ENCODE measurements at regions not wholly inside any gene's neighbourhood (a gene's known extent, or its start where the extent isn't known, plus 50 kb on each side); places are given as distances from the start of the nearest gene placed in this dataset.
"Not testable (repeated sequence)": the region's sequence is repeated elsewhere in the genome, so short reads cannot be mapped to it uniquely, and the experiment has no call there.

DNA sequence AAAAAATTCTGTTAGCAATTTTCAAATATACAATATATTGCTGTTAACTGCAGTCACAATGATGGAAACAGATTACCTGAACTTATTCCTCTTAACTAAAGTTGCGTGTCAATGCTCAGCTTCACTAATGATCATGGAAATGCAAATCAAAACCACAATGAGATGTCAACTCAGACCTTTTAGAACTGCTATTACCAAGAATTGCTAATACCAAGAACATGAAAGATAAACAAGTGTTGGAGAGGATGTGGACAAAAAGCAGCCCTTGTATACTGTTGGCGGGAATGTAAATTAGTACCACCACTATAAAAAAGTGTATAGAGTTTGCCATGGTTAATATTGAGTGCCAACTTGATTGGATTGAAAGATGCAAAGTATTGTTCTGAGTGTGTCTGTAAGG lies 1409.7 kb upstream of the CDH18 start:
- TF ChIP-seq, protein P1, sequence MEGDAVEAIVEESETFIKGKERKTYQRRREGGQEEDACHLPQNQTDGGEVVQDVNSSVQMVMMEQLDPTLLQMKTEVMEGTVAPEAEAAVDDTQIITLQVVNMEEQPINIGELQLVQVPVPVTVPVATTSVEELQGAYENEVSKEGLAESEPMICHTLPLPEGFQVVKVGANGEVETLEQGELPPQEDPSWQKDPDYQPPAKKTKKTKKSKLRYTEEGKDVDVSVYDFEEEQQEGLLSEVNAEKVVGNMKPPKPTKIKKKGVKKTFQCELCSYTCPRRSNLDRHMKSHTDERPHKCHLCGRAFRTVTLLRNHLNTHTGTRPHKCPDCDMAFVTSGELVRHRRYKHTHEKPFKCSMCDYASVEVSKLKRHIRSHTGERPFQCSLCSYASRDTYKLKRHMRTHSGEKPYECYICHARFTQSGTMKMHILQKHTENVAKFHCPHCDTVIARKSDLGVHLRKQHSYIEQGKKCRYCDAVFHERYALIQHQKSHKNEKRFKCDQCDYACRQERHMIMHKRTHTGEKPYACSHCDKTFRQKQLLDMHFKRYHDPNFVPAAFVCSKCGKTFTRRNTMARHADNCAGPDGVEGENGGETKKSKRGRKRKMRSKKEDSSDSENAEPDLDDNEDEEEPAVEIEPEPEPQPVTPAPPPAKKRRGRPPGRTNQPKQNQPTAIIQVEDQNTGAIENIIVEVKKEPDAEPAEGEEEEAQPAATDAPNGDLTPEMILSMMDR (conservative IDR thresholded peaks at IDR 0.05; ENCODE audit: low read depth, low read length), result no peak
- no peak for DNase-seq (ENCODE audit: low read depth)
- no peak overlapping the region for H3K4me3 ChIP-seq (ENCODE audit: low read depth, low read length)

DNA sequence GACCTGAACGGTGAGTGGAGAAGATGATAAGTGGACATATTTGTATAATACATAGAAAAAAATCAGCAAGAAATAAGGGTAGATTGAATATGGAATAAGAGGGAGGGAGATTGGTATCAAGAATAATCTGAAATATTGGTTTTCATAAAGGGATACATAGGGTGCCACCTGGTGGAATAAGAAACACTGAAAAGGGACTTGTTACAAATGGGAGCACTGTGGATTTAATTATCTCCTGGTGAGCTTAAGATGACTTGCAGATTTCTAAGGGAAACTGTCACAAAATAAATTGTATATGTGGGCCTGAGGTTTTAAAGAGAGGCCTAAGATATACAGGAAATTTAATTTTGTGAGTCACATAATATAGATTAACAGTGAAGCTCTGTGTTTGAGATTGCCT lies 1403.5 kb upstream of the CDH18 start:
- DNase-seq (ENCODE audit: low read depth), result peak; percentile 58

DNA sequence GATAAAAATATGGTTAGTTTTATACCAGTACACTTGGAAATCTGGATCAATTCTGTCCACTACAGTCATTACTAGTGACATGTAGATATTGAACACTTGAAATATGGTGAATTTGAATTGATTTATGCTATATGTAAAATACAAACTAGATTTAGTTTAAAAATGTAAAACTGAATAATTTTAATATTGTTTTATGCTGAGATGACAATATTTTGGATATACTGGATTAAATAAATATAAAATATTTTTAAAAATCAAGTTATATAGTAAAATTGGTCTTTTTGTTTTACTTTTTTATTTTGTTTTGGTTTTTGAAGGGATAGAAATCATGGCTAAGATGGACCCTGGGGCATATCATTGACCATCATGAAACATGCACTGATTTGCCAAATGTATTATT lies 1372.8 kb upstream of the CDH18 start:
- DNase-seq (ENCODE audit: low read depth); H3K4me3 ChIP-seq (ENCODE audit: low read depth, low read length): not testable (repeated sequence)

More for the DNA sequence above, 1403.5 kb upstream of the CDH18 start:
- H3K4me3 ChIP-seq (ENCODE audit: low read depth, low read length), result no peak overlapping the region
- TF ChIP-seq, protein P1 (conservative IDR thresholded peaks at IDR 0.05; ENCODE audit: low read depth, low read length), result no peak

DNA sequence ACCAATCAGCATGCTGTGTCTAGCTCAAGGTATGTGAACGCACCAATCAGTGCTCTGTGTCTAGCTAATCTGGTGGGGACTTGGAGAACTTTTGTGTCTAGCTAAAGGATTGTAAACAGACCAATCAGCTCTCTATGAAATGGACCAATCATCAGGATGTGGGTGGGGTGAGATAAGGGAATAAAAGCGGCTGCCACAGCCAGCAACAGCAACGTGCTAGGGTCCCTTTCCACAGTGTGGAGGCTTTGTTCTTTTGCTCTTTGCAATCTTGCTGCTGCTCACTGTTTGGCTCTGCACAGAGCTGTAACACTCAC lies 1353.9 kb upstream of the CDH18 start:
- peak; percentile 10 for DNase-seq (ENCODE audit: low read depth)
- H3K4me3 ChIP-seq (ENCODE audit: low read depth, low read length), result not testable (repeated sequence)

DNA sequence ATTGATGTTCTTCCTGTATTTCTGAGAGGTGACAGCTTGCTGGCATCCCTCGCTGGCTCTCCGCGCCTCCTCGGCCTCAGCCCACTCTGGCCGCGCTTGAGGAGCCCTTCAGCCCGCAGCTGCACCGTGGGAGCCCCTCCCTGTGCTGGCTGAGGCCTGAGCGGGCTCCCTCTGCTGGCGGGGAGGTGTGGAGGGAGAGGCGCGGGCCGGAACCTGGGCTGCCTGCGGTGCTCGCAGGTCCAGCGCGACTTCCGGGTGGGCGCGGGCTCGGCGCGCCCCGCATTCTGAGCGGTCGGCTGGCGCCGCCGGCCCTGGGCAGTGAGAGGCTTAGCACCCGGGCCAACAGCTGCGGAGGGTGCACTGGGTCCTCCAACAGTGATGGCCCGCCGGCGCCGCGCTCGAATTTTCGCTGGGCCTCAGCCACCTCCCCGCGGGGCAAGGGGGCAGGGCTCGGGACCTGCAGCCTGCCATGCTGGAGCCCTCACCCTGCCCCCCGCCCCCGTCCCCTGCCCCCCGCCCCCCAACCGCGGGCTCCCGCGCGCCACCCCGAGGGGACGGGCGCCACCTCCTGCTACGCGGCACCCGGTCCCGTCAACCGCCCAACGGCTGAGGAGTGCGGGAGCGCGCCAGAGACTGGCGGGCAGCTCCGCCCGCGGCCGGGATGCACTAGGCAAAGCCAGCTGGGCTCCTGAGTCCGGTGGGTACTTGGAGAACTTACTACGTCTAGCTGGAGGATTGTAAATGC lies 1353.4 kb upstream of the CDH18 start:
- DNase-seq (ENCODE audit: low read depth), result not testable (repeated sequence)
- H3K4me3 ChIP-seq (ENCODE audit: low read depth, low read length), result peak overlapping the region; percentile 39

DNA sequence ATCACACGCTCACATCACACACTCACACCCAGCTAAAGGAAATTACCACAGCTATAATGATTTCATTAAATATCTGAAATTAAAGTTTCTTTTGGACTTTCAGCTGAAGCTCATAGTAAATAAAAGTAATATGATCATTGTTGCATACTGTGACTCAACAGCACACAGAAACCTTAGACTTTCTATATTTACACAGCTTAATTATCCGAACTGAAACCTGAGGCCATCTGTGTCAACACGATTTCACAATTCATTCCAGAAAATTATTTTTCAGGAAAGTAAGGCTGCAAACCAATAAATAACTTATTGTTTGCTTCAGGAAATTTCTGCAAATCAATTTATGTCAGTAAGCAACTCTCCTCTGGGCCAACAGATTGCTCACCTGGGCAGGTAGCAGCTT lies 1352.2 kb upstream of the CDH18 start:
- peak; percentile 1 for DNase-seq (ENCODE audit: low read depth)
- not testable (repeated sequence) for H3K4me3 ChIP-seq (ENCODE audit: low read depth, low read length)

DNA sequence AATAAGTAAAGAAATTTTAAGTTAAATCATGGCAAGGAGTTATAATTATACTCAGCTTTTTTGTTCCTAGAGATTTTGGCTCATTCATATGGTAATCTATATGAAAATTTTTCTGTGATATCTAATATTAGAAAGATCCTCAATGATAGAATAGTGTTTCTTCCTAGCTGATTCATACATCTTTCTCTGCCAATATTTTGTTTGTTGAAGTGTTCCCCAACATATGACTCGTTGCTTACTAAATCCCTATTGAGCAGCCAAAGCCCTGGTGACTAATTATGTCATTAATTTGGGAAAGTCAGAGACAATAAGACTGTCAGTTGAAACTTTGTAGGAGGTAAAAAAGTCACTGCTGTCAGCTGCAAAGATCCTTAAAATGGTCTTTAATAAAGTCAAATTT lies 1348.5 kb upstream of the CDH18 start:
- DNase-seq (ENCODE audit: low read depth); H3K4me3 ChIP-seq (ENCODE audit: low read depth, low read length): not testable (repeated sequence)

DNA sequence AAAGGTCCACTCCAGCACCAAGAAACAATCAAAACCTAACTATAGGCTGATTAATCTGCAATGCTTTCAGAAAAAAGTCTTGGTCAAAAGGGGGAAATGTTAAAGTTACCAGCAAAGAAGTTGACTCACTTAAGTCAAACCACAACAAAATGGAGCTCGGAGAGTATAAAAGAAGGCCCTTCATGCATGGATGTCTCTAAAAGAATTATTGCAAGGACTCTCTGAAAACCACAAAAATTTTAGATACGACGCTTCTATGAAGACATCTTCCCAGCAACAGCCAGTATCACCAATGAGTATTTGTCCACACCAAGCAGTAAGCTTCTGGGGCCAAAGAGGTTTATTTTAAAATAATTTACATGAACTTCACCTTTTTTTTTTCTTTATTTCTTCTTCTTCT lies 1327.4 kb upstream of the CDH18 start:
- not testable (repeated sequence) for H3K4me3 ChIP-seq (ENCODE audit: low read depth, low read length); DNase-seq (ENCODE audit: low read depth)

DNA sequence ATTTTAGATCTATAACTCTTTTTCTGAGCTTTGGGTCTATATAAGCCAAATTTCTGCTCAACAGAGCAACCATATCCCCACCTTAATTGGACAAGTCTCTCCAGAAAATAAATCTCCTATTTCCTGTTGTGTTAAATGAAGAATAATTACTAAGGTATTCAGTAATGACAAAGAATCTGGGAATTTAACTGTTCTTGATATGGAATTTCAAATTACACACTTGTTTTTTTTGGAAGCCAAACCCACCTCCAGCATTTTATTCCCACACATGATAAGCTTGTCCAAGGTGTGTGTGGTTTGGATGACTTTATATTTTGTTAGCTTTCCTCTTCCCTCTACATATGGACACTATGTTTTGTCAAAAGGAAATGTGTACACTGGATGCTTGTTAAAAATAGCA lies 1313.2 kb upstream of the CDH18 start:
- not testable (repeated sequence) for H3K4me3 ChIP-seq (ENCODE audit: low read depth, low read length); DNase-seq (ENCODE audit: low read depth)

DNA sequence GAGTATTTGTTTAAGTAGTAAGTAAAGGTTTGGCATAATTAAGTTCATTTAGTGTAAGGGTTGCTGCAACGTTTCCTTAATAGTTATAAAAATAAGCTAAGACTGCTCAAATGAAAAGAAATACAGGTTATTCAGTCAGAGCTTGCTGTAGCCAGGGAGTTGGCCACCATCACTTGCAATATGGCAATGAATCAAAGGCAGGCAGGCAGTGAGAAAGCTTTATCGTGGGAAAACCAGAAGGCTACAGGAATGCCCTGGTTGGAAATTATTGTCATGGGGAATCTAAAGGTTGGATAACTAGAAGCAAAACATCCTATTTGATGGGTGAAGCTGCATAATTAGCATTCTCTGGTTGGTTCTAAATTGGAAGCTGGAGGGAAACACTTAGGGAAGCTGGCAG lies 1286.4 kb upstream of the CDH18 start:
- H3K4me3 ChIP-seq (ENCODE audit: low read depth, low read length); DNase-seq (ENCODE audit: low read depth): not testable (repeated sequence)

DNA sequence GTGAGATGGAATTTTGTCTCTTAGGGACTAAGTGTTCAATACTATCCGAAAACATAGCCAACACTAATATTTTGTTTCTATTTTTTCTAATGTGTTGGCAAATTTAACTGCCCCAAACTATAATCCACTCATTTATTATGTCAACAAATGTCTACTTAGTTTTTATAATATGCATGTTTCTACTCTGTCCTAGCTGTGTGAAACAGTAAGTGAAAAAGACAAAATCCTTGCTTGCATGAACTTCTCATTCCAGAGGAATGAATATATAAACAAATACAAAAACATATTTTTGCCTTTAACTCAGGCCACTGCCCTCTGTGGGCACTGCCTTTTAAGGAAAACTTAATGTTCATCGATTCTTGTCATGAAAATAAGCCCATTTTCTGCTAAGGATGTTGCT lies 1275.4 kb upstream of the CDH18 start:
- DNase-seq (ENCODE audit: low read depth), result peak; percentile 36
- no peak overlapping the region for H3K4me3 ChIP-seq (ENCODE audit: low read depth, low read length)
- TF ChIP-seq, protein P1 (conservative IDR thresholded peaks at IDR 0.05; ENCODE audit: low read depth, low read length), result no peak

DNA sequence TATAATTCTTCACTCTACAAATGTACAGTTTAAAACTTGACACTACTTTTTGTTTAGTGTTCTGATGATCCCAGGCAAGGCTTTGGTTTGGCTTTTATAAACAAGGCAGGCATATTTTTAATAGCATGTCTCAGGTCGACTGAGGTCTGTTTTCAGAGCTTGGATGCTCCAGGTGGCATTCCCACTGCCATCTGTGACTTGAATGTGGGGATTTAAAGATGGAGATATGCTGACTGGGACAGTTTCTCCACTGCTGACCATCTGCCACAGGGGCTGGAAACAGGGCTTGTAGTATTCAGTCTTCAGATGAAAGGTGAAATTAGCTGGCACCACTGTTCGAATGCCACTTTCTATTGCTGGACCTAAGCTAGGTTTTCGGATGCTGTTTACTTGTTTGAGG lies 1266.2 kb upstream of the CDH18 start:
- TF ChIP-seq, protein P1 (conservative IDR thresholded peaks at IDR 0.05; ENCODE audit: low read depth, low read length), result no peak
- DNase-seq (ENCODE audit: low read depth), result no peak
- H3K4me3 ChIP-seq (ENCODE audit: low read depth, low read length), result no peak overlapping the region

All from choroid plexus epithelial cell (primary cell).